IMR-90 (cell line): ENCODE measurements at regions not wholly inside any gene's neighbourhood (a gene's known extent, or its start where the extent isn't known, plus 50 kb on each side); places are given as distances from the start of the nearest gene placed in this dataset.

ENCODE experiments used
- CEBPB ChIP-seq: IDR thresholded peaks from 2 replicates; pipeline ENCODE4 v1.6.1; 2012; ENCODE audit warnings: low read depth, low read length, improper control_type of control experiment
- CTCF ChIP-seq: conservative IDR thresholded peaks from 2 replicates; pipeline ENCODE4 v1.5.1; 2012; ENCODE audit warnings: mild to moderate bottlenecking, low read depth, low read length, improper control_type of control experiment
- MAZ ChIP-seq: IDR thresholded peaks from 2 replicates; pipeline ENCODE4 v1.6.1; 2012; ENCODE audit warnings: low read depth, mild to moderate bottlenecking, low read length, improper control_type of control experiment, moderate library complexity, borderline replicate concordance
- MXI1 ChIP-seq: IDR thresholded peaks from 2 replicates; pipeline ENCODE4 v1.6.1; 2012; ENCODE audit warnings: low read depth, mild to moderate bottlenecking, low read length, moderate library complexity, borderline replicate concordance
- POLR2A ChIP-seq: IDR thresholded peaks from 2 replicates; pipeline ENCODE4 v1.6.1; 2012; ENCODE audit warnings: mild to moderate bottlenecking, low read depth, low read length
- RCOR1 ChIP-seq: IDR thresholded peaks from 2 replicates; pipeline ENCODE4 v1.6.1; 2012; ENCODE audit warnings: mild to moderate bottlenecking, low read length, improper control_type of control experiment; ENCODE audit not compliant: insufficient replicate concordance
- RFX5 ChIP-seq: IDR thresholded peaks from 2 replicates; pipeline ENCODE4 v1.8.0; 2012; ENCODE audit warnings: low read depth, mild to moderate bottlenecking, low read length, moderate library complexity
- SMC3 ChIP-seq: fragments of 150-350 bp; IDR thresholded peaks from 2 replicates; pipeline ENCODE4 v1.6.1; 2016; ENCODE audit warnings: low read depth, mild to moderate bottlenecking, antibody characterized with exemption, low read length, moderate library complexity
- USF2 ChIP-seq: fragments of 150-350 bp; IDR thresholded peaks from 2 replicates; pipeline ENCODE4 v1.6.1; 2017; ENCODE audit warnings: mild to moderate bottlenecking, antibody characterized with exemption, low read length, low read depth

GRCh38 chr10:30736685-30737232 is 107.2 kb upstream of the LYZL2 start:
- TF ChIP-seq CEBPB, result peak; percentile 96
- TF ChIP-seq CTCF, result no peak
- TF ChIP-seq RFX5, result no peak
- TF ChIP-seq POLR2A, result no peak
- TF ChIP-seq RCOR1, result peak; percentile 62
- TF ChIP-seq MXI1, result no peak
- TF ChIP-seq USF2, result peak; percentile 85
- no peak; the same call in 1 of the 2 replicates for TF ChIP-seq SMC3
- peak; percentile 27; the same call in 1 of the 2 replicates for TF ChIP-seq MAZ
